AG09309 (cell line): ENCODE measurements at regions not wholly inside any gene's neighbourhood (a gene's known extent, or its start where the extent isn't known, plus 50 kb on each side); places are given as distances from the start of the nearest gene placed in this dataset.
"Not testable (repeated sequence)": the region's sequence is repeated elsewhere in the genome, so short reads cannot be mapped to it uniquely, and the experiment has no call there.

ENCODE experiments used
- DNase-seq: peaks from one replicate; pipeline ENCODE4 v3.0.0-alpha.2; 2010; ENCODE audit warnings: low read depth
- H3K4me3 ChIP-seq: 2 replicates; pipeline ENCODE4 v1.5.1; 2011; ENCODE audit warnings: mild to moderate bottlenecking, low read depth, low read length, moderate library complexity; ENCODE audit not compliant: control insufficient read depth
- CTCF ChIP-seq: IDR thresholded peaks from 2 replicates; pipeline ENCODE4 v1.5.1; 2011; ENCODE audit warnings: mild to moderate bottlenecking, low read depth, low read length, inconsistent platforms; ENCODE audit not compliant: insufficient read depth, control insufficient read depth; ENCODE audit errors: missing control alignments

- H3K4me3 ChIP-seq, result not testable (repeated sequence)
These were observed 168.5 kb upstream of the FAM72C start for GRCh38 chr1:144140243-144140642.

GRCh38 chr1:144105006-144105405 lies 133.2 kb upstream of the FAM72C start:
- not testable (repeated sequence) for H3K4me3 ChIP-seq, DNase-seq

More at GRCh38 chr1:144140243-144140642, 168.5 kb upstream of the FAM72C start:
- not testable (repeated sequence) for DNase-seq

- DNase-seq, result not testable (repeated sequence)
These were observed 132.4 kb upstream of the FAM72C start for GRCh38 chr1:144104000-144104677.

GRCh38 chr1:144103156-144103880 lies 131.5 kb upstream of the FAM72C start:
- not testable (repeated sequence) for DNase-seq, H3K4me3 ChIP-seq

More at GRCh38 chr1:144104000-144104677, 132.4 kb upstream of the FAM72C start:
- H3K4me3 ChIP-seq, result not testable (repeated sequence)

- DNase-seq, result not testable (repeated sequence)
These were observed 130.4 kb upstream of the FAM72C start for GRCh38 chr1:144102046-144102745.

GRCh38 chr1:144101397-144102045 lies 129.7 kb upstream of the FAM72C start:
- H3K4me3 ChIP-seq, result no peak overlapping the region
- no peak for TF ChIP-seq CTCF
- DNase-seq, result no peak

More at GRCh38 chr1:144102046-144102745, 130.4 kb upstream of the FAM72C start:
- not testable (repeated sequence) for H3K4me3 ChIP-seq

- not testable (repeated sequence) for DNase-seq
- H3K4me3 ChIP-seq, result peak overlapping the region; percentile 40
These were observed 105.5 kb upstream of the FAM72C start for GRCh38 chr1:144077167-144077841.

GRCh38 chr1:144076646-144077045 lies 104.9 kb upstream of the FAM72C start:
- H3K4me3 ChIP-seq, result peak overlapping the region; percentile 5; the same call in 1 of the 2 replicates
- DNase-seq, result not testable (repeated sequence)

GRCh38 chr1:144070394-144071053 lies 98.7 kb upstream of the FAM72C start:
- H3K4me3 ChIP-seq, DNase-seq: not testable (repeated sequence)

- DNase-seq, result not testable (repeated sequence)
These were observed 95.3 kb upstream of the FAM72C start for GRCh38 chr1:144067042-144067441.

GRCh38 chr1:144066071-144066813 lies 94.5 kb upstream of the FAM72C start:
- H3K4me3 ChIP-seq, DNase-seq: not testable (repeated sequence)

More at GRCh38 chr1:144067042-144067441, 95.3 kb upstream of the FAM72C start:
- H3K4me3 ChIP-seq, result not testable (repeated sequence)

GRCh38 chr1:144065299-144066060 lies 93.7 kb upstream of the FAM72C start:
- H3K4me3 ChIP-seq, DNase-seq: not testable (repeated sequence)

GRCh38 chr1:144049365-144049764 lies 77.6 kb upstream of the FAM72C start:
- not testable (repeated sequence) for DNase-seq, H3K4me3 ChIP-seq

- not testable (repeated sequence) for H3K4me3 ChIP-seq, DNase-seq
These were observed 74.9 kb upstream of the FAM72C start for GRCh38 chr1:144046645-144047044.
